Liver (tissue), 3 donors: ENCODE measurements at regions not wholly inside any gene's neighbourhood (a gene's known extent, or its start where the extent isn't known, plus 50 kb on each side); places are given as distances from the start of the nearest gene placed in this dataset.

ENCODE experiments used
- FOXA1 ChIP-seq: IDR thresholded peaks from 2 replicates; pipeline ENCODE4 v1.6.1; 2016; ENCODE audit warnings: antibody characterized with exemption
- GABPA ChIP-seq, 2 donors: IDR thresholded peaks in 1 of 2; conservative IDR thresholded peaks in 1 of 2; 2 replicates each; pipeline ENCODE4 v1.6.1; 2016; ENCODE audit warnings: antibody characterized with exemption in 2 of 2, mild to moderate bottlenecking in 1 of 2, moderate library complexity in 1 of 2
- HNF4A ChIP-seq, 2 donors: conservative IDR thresholded peaks; 2 replicates each; pipeline ENCODE4 v1.6.1; 2016; ENCODE audit warnings: antibody characterized with exemption in 2 of 2, mild to moderate bottlenecking in 2 of 2
- HNF4G ChIP-seq: IDR thresholded peaks from 2 replicates; pipeline ENCODE4 v1.6.1; 2016; ENCODE audit warnings: antibody characterized with exemption
- JUND ChIP-seq, 2 donors: IDR thresholded peaks; 2 replicates each; pipeline ENCODE4 v1.6.1; 2016; ENCODE audit warnings: antibody characterized with exemption in 2 of 2
- RAD21 ChIP-seq, 2 donors: IDR thresholded peaks; 2 replicates each; pipeline ENCODE4 v1.6.1; 2016; ENCODE audit warnings: antibody characterized with exemption in 2 of 2, mild to moderate bottlenecking in 2 of 2
- SP1 ChIP-seq: IDR thresholded peaks from 2 replicates; pipeline ENCODE4 v1.6.1; 2018; ENCODE audit warnings: antibody characterized with exemption, mild to moderate bottlenecking
- TAF1 ChIP-seq: conservative IDR thresholded peaks from 2 replicates; pipeline ENCODE4 v1.6.1; 2016; ENCODE audit warnings: antibody characterized with exemption, mild to moderate bottlenecking
- YY1 ChIP-seq: IDR thresholded peaks from 2 replicates; pipeline ENCODE4 v1.6.1; 2016; ENCODE audit warnings: antibody characterized with exemption, mild to moderate bottlenecking
- TF ChIP-seq, protein P1 (sequence below): fragments of 150-350 bp; IDR thresholded peaks from 2 replicates; pipeline ENCODE4 v1.5.1; 2017; ENCODE audit warnings: improper control_type of control experiment, low read depth, low read length; ENCODE audit not compliant: missing input control
- TF ChIP-seq, protein P2 (sequence below): IDR thresholded peaks from 2 replicates; pipeline ENCODE4 v1.6.1; 2016; ENCODE audit warnings: antibody characterized with exemption, mild to moderate bottlenecking
- TF ChIP-seq, protein P3 (sequence below): IDR thresholded peaks from 2 replicates; pipeline ENCODE4 v1.6.1; 2016; ENCODE audit warnings: antibody characterized with exemption
- TF ChIP-seq, protein P4 (sequence below): IDR thresholded peaks from 2 replicates; pipeline ENCODE4 v1.6.1; 2016; ENCODE audit warnings: antibody characterized with exemption
- donor health status: healthy.
- donor health status: healthy.

DNA sequence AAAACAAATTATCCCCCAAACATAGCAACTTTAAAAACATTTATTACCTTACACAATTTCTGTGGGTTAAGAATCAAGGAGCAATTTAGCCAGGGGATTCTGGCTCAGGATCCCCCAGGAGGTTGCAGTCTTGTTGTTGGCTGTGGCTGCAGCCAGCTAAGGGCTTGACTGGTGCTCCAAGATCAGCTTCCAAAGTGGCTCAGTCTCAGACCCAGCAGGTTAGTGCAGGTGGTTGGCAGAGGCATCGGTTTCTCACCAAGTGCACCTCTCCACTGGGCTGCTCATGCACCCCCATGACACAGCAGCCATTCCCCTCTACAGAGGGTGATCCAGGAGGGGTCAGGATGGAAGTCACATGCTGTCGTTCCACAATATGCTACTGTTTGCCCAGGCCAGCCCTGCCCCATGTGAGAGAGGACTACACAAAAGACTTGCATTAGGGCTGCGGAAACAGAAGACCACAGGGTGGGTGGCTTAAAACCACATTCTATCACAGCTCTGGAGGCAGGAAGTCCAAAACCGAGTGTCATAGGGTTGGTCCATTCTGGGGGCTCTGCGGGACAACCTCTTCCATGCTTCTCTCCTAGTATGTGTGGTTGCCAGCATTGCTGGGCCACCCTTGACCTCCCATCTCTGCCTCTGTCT is 125.8 kb downstream of the C6orf118 start:
- TF ChIP-seq, protein P1, sequence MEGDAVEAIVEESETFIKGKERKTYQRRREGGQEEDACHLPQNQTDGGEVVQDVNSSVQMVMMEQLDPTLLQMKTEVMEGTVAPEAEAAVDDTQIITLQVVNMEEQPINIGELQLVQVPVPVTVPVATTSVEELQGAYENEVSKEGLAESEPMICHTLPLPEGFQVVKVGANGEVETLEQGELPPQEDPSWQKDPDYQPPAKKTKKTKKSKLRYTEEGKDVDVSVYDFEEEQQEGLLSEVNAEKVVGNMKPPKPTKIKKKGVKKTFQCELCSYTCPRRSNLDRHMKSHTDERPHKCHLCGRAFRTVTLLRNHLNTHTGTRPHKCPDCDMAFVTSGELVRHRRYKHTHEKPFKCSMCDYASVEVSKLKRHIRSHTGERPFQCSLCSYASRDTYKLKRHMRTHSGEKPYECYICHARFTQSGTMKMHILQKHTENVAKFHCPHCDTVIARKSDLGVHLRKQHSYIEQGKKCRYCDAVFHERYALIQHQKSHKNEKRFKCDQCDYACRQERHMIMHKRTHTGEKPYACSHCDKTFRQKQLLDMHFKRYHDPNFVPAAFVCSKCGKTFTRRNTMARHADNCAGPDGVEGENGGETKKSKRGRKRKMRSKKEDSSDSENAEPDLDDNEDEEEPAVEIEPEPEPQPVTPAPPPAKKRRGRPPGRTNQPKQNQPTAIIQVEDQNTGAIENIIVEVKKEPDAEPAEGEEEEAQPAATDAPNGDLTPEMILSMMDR: no peak
- no peak for TF ChIP-seq SP1
- TF ChIP-seq YY1: no peak
- TF ChIP-seq, protein P2, sequence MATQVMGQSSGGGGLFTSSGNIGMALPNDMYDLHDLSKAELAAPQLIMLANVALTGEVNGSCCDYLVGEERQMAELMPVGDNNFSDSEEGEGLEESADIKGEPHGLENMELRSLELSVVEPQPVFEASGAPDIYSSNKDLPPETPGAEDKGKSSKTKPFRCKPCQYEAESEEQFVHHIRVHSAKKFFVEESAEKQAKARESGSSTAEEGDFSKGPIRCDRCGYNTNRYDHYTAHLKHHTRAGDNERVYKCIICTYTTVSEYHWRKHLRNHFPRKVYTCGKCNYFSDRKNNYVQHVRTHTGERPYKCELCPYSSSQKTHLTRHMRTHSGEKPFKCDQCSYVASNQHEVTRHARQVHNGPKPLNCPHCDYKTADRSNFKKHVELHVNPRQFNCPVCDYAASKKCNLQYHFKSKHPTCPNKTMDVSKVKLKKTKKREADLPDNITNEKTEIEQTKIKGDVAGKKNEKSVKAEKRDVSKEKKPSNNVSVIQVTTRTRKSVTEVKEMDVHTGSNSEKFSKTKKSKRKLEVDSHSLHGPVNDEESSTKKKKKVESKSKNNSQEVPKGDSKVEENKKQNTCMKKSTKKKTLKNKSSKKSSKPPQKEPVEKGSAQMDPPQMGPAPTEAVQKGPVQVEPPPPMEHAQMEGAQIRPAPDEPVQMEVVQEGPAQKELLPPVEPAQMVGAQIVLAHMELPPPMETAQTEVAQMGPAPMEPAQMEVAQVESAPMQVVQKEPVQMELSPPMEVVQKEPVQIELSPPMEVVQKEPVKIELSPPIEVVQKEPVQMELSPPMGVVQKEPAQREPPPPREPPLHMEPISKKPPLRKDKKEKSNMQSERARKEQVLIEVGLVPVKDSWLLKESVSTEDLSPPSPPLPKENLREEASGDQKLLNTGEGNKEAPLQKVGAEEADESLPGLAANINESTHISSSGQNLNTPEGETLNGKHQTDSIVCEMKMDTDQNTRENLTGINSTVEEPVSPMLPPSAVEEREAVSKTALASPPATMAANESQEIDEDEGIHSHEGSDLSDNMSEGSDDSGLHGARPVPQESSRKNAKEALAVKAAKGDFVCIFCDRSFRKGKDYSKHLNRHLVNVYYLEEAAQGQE: no peak
- TF ChIP-seq, protein P3, sequence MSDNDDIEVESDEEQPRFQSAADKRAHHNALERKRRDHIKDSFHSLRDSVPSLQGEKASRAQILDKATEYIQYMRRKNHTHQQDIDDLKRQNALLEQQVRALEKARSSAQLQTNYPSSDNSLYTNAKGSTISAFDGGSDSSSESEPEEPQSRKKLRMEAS: no peak
- TF ChIP-seq HNF4G: no peak
- TF ChIP-seq GABPA (IDR thresholded peaks at IDR 0.05 in 1 of 2, conservative IDR thresholded peaks at IDR 0.05 in 1 of 2): no peak
- TF ChIP-seq RAD21 (IDR thresholded peaks at IDR 0.05): no peak
- no peak for TF ChIP-seq HNF4A (conservative IDR thresholded peaks at IDR 0.05)
- TF ChIP-seq JUND (IDR thresholded peaks at IDR 0.05): no peak
- TF ChIP-seq, protein P4, sequence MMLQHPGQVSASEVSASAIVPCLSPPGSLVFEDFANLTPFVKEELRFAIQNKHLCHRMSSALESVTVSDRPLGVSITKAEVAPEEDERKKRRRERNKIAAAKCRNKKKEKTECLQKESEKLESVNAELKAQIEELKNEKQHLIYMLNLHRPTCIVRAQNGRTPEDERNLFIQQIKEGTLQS: no peak
- no peak for TF ChIP-seq FOXA1
- TF ChIP-seq TAF1: no peak
